GM12892 (cell line): ENCODE measurements at regions not wholly inside any gene's neighbourhood (a gene's known extent, or its start where the extent isn't known, plus 50 kb on each side); places are given as distances from the start of the nearest gene placed in this dataset.
"Not testable (repeated sequence)": the region's sequence is repeated elsewhere in the genome, so short reads cannot be mapped to it uniquely, and the experiment has no call there.

Experiments used
- DNase-seq: peaks from one replicate; pipeline ENCODE4 v3.0.0; 2011; ENCODE audit not compliant: insufficient read length
- FAIRE-seq: peaks from 2 replicates; lab custom pipeline; 2011; peaks lifted over from hg19 to GRCh38; lab: Jason Lieb, UNC
- POLR2A ChIP-seq: IDR thresholded peaks from 2 replicates; pipeline ENCODE4 v1.6.1; 2011; ENCODE audit warnings: low read depth, low read length, control low read depth
- POLR2AphosphoS5 ChIP-seq: IDR thresholded peaks from 2 replicates; pipeline ENCODE4 v1.6.1; 2011; ENCODE audit warnings: low read depth, low read length, control low read depth
- TAF1 ChIP-seq: IDR thresholded peaks from 2 replicates; pipeline ENCODE4 v1.6.1; 2011; ENCODE audit warnings: low read depth, mild to moderate bottlenecking, control low read depth, low read length, borderline replicate concordance

- DNase-seq (no peak), FAIRE-seq (no peak)
- TF ChIP-seq POLR2AphosphoS5: no peak
- TF ChIP-seq TAF1: no peak
- no peak for TF ChIP-seq POLR2A
These were observed 146.0 kb upstream of the NUDT12 start for GRCh38 chr5:103708601-103709000.

GRCh38 chr5:103706939-103707682 lies 144.5 kb upstream of the NUDT12 start:
- FAIRE-seq: no peak
- no peak for DNase-seq

GRCh38 chr5:103703617-103704016 lies 141.0 kb upstream of the NUDT12 start:
- TF ChIP-seq POLR2A (no peak), POLR2AphosphoS5 (no peak), TAF1 (no peak)
- DNase-seq (no peak), FAIRE-seq (no peak)

More at GRCh38 chr5:103706939-103707682, 144.5 kb upstream of the NUDT12 start:
- TF ChIP-seq POLR2AphosphoS5 (no peak), TAF1 (no peak), POLR2A (no peak)

GRCh38 chr5:103693517-103693916 lies 130.9 kb upstream of the NUDT12 start:
- TF ChIP-seq TAF1: no peak
- TF ChIP-seq POLR2AphosphoS5: no peak
- no peak for TF ChIP-seq POLR2A
- no peak for FAIRE-seq
- DNase-seq: no peak

GRCh38 chr5:103690676-103691075 lies 128.1 kb upstream of the NUDT12 start:
- TF ChIP-seq POLR2AphosphoS5 (no peak), POLR2A (no peak), TAF1 (no peak)
- no peak for FAIRE-seq
- DNase-seq: no peak

GRCh38 chr5:103679873-103680272 lies 117.3 kb upstream of the NUDT12 start:
- TF ChIP-seq TAF1 (no peak), POLR2A (no peak), POLR2AphosphoS5 (no peak)
- no peak for FAIRE-seq
- no peak for DNase-seq

GRCh38 chr5:103676198-103676597 lies 113.6 kb upstream of the NUDT12 start:
- DNase-seq, FAIRE-seq: not testable (repeated sequence)

- TF ChIP-seq POLR2AphosphoS5 (no peak), POLR2A (no peak), TAF1 (no peak)
- FAIRE-seq (no peak), DNase-seq (no peak)
These were observed 112.2 kb upstream of the NUDT12 start for GRCh38 chr5:103674739-103675138.

- TF ChIP-seq POLR2AphosphoS5 (no peak), POLR2A (no peak)
- DNase-seq: no peak
- FAIRE-seq: peak; percentile 9
These were observed 111.7 kb upstream of the NUDT12 start for GRCh38 chr5:103674251-103674650.

GRCh38 chr5:103669615-103670014 lies 107.0 kb upstream of the NUDT12 start:
- DNase-seq (no peak), FAIRE-seq (no peak)
- TF ChIP-seq POLR2AphosphoS5: no peak
- no peak for TF ChIP-seq TAF1
- no peak for TF ChIP-seq POLR2A

- DNase-seq (no peak), FAIRE-seq (no peak)
- no peak for TF ChIP-seq POLR2A
- no peak for TF ChIP-seq TAF1
- no peak for TF ChIP-seq POLR2AphosphoS5
These were observed 105.7 kb upstream of the NUDT12 start for GRCh38 chr5:103668281-103668680.

GRCh38 chr5:103667068-103667467 lies 104.5 kb upstream of the NUDT12 start:
- TF ChIP-seq TAF1 (no peak), POLR2A (no peak), POLR2AphosphoS5 (no peak)
- FAIRE-seq (no peak), DNase-seq (no peak)
